ENCODE measurements at regions not wholly inside any gene's neighbourhood (a gene's known extent, or its start where the extent isn't known, plus 50 kb on each side); places are given as distances from the start of the nearest gene placed in this dataset.

DNA sequence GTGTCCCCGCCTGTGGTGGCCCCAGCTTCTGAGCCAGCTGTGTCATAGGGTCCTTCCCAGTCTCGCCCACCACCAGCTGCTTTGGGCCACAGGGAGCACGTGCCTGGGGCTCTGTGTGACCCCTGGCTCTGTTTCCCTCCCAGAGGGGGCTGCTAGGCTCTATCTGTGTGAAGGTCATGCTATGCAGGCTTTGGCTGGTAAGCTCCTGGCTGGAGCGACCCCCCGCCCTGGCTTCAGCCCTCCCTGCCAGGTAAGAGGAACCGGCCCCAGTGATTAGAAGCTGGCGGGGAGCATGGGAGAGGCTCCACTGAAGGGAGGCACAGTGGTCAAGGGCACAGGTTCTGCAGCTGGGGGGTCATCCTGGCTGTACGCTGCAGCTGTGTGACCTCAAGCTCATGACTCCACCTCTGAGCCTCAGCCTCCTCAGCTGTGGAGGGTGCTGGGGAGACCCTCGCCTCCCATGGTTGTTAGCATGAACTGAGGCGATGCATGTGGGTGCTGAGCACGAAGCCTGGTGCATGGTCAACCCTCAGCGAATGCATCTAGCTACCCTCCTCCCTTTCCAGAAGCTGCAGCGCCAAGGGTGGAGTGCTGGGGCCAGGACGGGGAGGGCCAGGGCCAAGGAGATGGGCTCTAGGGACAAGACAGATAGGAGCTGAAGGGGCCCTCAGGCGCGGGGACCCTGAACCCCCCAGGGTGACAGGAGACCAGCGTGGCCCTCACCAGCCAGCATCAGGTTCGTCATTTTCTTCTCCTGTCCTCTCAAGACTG lies 163.8 kb upstream of the MVB12B start:
- no peak for DNase-seq (ENCODE audit: low read depth in 6 of 9, low spot score in 9 of 9)
- H3K4me3 ChIP-seq (ENCODE audit: low read length in 2 of 2) = no peak overlapping the region
- H3K4me1 ChIP-seq (ENCODE audit: control insufficient read depth in 2 of 2, insufficient read depth in 2 of 2, low read length in 2 of 2) = peaks cover 0 to under 1% of the 10 kb centered on the region in 2 donors
- H3K9me3 ChIP-seq (ENCODE audit: control insufficient read depth in 2 of 2, insufficient read depth in 1 of 2, low read length in 1 of 2) = no peaks in the 10 kb centered on the region
- WGBS = 95% methylated on average over 18 of the region's 18 CpGs
- peaks cover 0 to 14% of the 10 kb centered on the region in 2 donors for H3K27me3 ChIP-seq (ENCODE audit: control insufficient read depth in 2 of 2, insufficient read depth in 1 of 2, low read length in 1 of 2)
- no peaks in the 10 kb centered on the region for H3K36me3 ChIP-seq (ENCODE audit: control insufficient read depth in 2 of 2, insufficient read depth in 2 of 2, low read length in 1 of 2)
- H3K27ac ChIP-seq (ENCODE audit: low read depth in 1 of 2, low read length in 1 of 2) = no peak overlapping the region

DNA sequence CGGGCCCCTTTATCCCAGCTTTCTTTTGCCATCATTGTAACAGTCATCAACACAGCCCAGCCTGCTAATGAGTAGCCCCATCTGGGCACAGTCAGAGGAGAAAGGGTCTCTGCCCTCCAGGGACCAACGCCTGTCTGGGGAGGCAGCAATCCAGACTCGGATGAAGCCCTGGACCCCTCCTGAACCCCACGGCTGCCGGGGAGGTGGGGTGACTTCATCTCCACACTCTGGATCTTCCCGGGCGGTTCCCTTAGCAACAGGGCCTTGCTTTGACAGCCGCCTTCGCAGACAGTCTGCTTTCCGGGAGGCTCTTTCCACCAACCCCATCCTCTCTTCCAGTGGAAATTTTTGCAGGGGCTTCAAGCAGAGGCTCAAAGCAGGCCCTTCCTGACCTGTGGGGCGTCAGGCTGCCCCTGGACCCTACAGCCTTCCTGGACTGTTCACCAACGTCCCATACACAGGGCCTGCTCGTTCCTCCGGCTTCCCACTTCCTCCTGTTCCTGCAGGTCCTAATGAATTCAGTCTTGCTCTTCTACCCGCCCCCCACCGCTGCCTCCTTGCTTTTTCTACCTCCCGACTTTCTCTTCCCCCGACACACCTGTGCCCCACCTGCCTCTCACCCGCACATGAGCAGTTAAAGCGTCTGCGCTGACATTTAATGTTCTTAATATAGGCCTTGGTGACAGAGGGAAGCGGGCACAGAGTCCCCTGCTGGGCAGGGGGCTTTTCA lies 161.7 kb upstream of the MVB12B start:
- no peaks in the 10 kb centered on the region for H3K9me3 ChIP-seq (ENCODE audit: control insufficient read depth in 2 of 2, insufficient read depth in 1 of 2, low read length in 1 of 2)
- no peak for DNase-seq (ENCODE audit: low read depth in 6 of 9, low spot score in 9 of 9)
- WGBS = 91% methylated on average over 22 of the region's 22 CpGs

DNA sequence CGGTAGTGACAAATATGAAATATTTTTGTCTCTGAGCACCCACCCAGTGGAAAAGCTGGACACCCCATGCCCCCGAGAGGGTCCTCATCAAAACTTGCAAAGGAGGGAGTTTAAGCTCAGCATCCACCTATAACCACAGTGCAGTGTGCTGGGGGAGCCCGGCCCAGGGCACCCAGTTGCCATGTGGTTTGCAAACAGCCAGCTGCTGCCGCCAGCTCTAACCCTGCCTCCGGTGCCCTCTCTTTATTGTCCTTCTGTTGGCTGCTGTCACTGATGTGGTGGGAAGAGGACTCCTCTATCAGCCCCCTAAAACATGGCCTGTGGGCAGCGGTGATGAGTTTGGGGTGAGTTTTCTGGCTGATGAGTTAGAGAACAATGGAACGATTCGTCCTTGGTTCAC lies 160.9 kb upstream of the MVB12B start:
- Histone ChIP-seq H3K27me3 (ENCODE audit: control insufficient read depth in 2 of 2, insufficient read depth in 1 of 2, low read length in 1 of 2) (peaks cover 0 to 11% of the 10 kb centered on the region in 2 donors), H3K4me1 (ENCODE audit: control insufficient read depth in 2 of 2, insufficient read depth in 2 of 2, low read length in 2 of 2) (no peaks in the 10 kb centered on the region), H3K4me3 (ENCODE audit: low read length in 2 of 2) (no peak overlapping the region), H3K9me3 (ENCODE audit: control insufficient read depth in 2 of 2, insufficient read depth in 1 of 2, low read length in 1 of 2) (no peaks in the 10 kb centered on the region), H3K27ac (ENCODE audit: low read depth in 1 of 2, low read length in 1 of 2) (no peak overlapping the region), H3K36me3 (ENCODE audit: control insufficient read depth in 2 of 2, insufficient read depth in 2 of 2, low read length in 1 of 2) (no peaks in the 10 kb centered on the region)
- no peak for DNase-seq (ENCODE audit: low read depth in 6 of 9, low spot score in 9 of 9)
- 95% methylated on average over 8 of the region's 8 CpGs for WGBS

More for the DNA sequence above, 161.7 kb upstream of the MVB12B start:
- H3K36me3 ChIP-seq (ENCODE audit: control insufficient read depth in 2 of 2, insufficient read depth in 2 of 2, low read length in 1 of 2) = no peaks in the 10 kb centered on the region
- H3K4me1 ChIP-seq (ENCODE audit: control insufficient read depth in 2 of 2, insufficient read depth in 2 of 2, low read length in 2 of 2) = no peaks in the 10 kb centered on the region
- H3K27ac ChIP-seq (ENCODE audit: low read depth in 1 of 2, low read length in 1 of 2) = no peak overlapping the region
- H3K27me3 ChIP-seq (ENCODE audit: control insufficient read depth in 2 of 2, insufficient read depth in 1 of 2, low read length in 1 of 2) = peaks cover 0 to 9% of the 10 kb centered on the region in 2 donors
- H3K4me3 ChIP-seq (ENCODE audit: low read length in 2 of 2) = no peak overlapping the region

DNA sequence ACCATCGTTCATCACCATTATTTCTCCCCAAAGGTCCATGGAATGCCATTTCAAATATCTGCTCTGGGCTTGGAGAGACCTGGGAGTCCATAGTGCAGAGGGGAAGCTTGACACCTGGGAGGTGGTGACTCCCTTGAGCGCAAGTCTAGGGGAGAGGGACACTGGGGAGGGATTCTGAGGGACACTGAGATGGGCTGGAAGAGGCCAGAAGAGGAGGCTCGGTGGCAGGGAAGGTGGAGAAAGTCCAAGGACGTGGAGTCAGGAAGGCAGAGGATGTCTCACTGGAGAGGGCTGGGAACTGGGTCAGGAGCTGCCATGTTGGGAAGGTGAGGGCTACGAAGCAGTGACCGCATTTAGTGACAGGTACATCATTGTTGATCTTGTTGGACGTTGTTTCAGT lies 160.3 kb upstream of the MVB12B start:
- Histone ChIP-seq H3K27ac (ENCODE audit: low read depth in 1 of 2, low read length in 1 of 2) (no peak overlapping the region), H3K9me3 (ENCODE audit: control insufficient read depth in 2 of 2, insufficient read depth in 1 of 2, low read length in 1 of 2) (no peaks in the 10 kb centered on the region), H3K27me3 (ENCODE audit: control insufficient read depth in 2 of 2, insufficient read depth in 1 of 2, low read length in 1 of 2) (peaks cover 0 to 11% of the 10 kb centered on the region in 2 donors), H3K4me3 (ENCODE audit: low read length in 2 of 2) (no peak overlapping the region), H3K4me1 (ENCODE audit: control insufficient read depth in 2 of 2, insufficient read depth in 2 of 2, low read length in 2 of 2) (no peaks in the 10 kb centered on the region), H3K36me3 (ENCODE audit: control insufficient read depth in 2 of 2, insufficient read depth in 2 of 2, low read length in 1 of 2) (no peaks in the 10 kb centered on the region)
- 89% methylated on average over 7 of the region's 7 CpGs for WGBS
- no peak for DNase-seq (ENCODE audit: low read depth in 6 of 9, low spot score in 9 of 9)

DNA sequence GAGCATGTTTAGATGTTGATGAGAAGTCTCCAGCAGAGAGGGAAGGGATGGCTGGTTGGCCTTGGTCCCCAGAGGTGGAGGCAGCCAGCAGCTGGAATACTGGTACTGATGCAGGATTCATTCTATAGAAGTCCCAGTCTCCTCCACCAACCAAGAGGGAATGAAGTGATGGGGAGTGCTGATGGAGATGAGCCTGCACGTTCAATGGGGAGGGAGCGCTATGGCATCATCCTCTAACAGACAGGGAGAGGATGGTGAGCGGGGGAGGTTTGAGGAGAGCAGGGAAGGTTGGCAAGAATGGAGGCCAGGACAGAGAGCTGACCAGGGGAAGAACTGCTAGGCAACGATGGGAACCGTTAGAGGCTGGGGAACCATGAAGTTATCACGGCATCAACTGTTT lies 159.8 kb upstream of the MVB12B start:
- no peaks in the 10 kb centered on the region for H3K9me3 ChIP-seq (ENCODE audit: control insufficient read depth in 2 of 2, insufficient read depth in 1 of 2, low read length in 1 of 2)
- H3K36me3 ChIP-seq (ENCODE audit: control insufficient read depth in 2 of 2, insufficient read depth in 2 of 2, low read length in 1 of 2) = no peaks in the 10 kb centered on the region
- DNase-seq (ENCODE audit: low read depth in 6 of 9, low spot score in 9 of 9) = no peak
- 95% methylated on average over 6 of the region's 6 CpGs for WGBS
- H3K4me3 ChIP-seq (ENCODE audit: low read length in 2 of 2) = no peak overlapping the region
- H3K27ac ChIP-seq (ENCODE audit: low read depth in 1 of 2, low read length in 1 of 2) = no peak overlapping the region
- H3K27me3 ChIP-seq (ENCODE audit: control insufficient read depth in 2 of 2, insufficient read depth in 1 of 2, low read length in 1 of 2) = peaks cover 0 to 11% of the 10 kb centered on the region in 2 donors
- H3K4me1 ChIP-seq (ENCODE audit: control insufficient read depth in 2 of 2, insufficient read depth in 2 of 2, low read length in 2 of 2) = no peaks in the 10 kb centered on the region

DNA sequence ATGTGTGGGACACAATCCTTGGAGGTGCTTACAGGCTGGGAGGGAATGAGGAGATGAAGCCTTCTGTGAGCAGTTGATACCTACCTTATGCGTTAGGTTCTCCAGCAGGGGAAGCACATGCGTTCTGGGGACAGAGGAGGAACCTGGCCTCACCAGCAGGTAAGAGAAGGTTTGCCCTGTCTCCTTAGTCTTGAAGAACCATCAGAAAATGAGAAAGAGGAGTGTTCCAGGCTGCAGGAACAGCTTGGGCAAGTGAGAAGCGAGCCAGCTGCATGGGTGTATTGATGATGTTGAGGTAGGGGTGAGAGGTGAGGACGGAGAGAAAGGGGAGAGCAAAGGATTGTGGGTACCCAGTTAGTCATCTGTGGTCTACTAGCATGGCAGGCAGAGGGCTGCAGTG lies 156.9 kb upstream of the MVB12B start:
- Histone ChIP-seq H3K36me3 (ENCODE audit: control insufficient read depth in 2 of 2, insufficient read depth in 2 of 2, low read length in 1 of 2) (no peaks in the 10 kb centered on the region), H3K9me3 (ENCODE audit: control insufficient read depth in 2 of 2, insufficient read depth in 1 of 2, low read length in 1 of 2) (no peaks in the 10 kb centered on the region), H3K27ac (ENCODE audit: low read depth in 1 of 2, low read length in 1 of 2) (no peak overlapping the region), H3K27me3 (ENCODE audit: control insufficient read depth in 2 of 2, insufficient read depth in 1 of 2, low read length in 1 of 2) (peaks cover 0 to 8% of the 10 kb centered on the region in 2 donors), H3K4me1 (ENCODE audit: control insufficient read depth in 2 of 2, insufficient read depth in 2 of 2, low read length in 2 of 2) (no peaks in the 10 kb centered on the region), H3K4me3 (ENCODE audit: low read length in 2 of 2) (no peak overlapping the region)
- DNase-seq (ENCODE audit: low read depth in 6 of 9, low spot score in 9 of 9) = no peak
- 87% methylated on average over 4 of the region's 4 CpGs for WGBS

DNA sequence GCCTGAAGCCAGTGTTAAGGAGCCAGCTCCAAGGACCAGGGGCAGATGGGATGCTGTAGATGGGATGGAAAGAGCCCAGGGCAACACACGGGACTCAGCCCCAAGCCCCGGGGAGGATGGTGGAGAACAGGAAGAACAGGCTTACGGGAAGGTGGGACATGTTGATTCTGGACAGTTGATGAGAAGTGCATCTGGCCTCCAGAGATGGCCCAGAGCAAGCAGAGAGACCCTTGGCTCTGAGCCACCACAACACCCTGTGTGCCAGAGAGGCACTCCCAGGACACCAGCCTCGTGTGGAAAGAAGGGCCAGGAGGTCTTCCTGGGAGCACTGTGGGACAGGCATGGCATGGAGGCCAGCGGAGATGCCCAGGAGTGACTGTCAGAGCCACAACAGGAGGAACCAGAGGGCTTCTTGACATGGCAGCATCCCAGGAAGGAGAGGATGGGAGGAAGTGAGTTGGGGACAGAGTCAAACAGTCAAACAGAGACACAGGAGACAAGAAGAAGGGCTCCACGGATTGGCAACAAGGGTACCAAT lies 156.3 kb upstream of the MVB12B start:
- Histone ChIP-seq H3K4me3 (ENCODE audit: low read length in 2 of 2) (no peak overlapping the region), H3K27me3 (ENCODE audit: control insufficient read depth in 2 of 2, insufficient read depth in 1 of 2, low read length in 1 of 2) (peaks cover 0 to 8% of the 10 kb centered on the region in 2 donors), H3K9me3 (ENCODE audit: control insufficient read depth in 2 of 2, insufficient read depth in 1 of 2, low read length in 1 of 2) (no peaks in the 10 kb centered on the region), H3K27ac (ENCODE audit: low read depth in 1 of 2, low read length in 1 of 2) (no peak overlapping the region), H3K4me1 (ENCODE audit: control insufficient read depth in 2 of 2, insufficient read depth in 2 of 2, low read length in 2 of 2) (no peaks in the 10 kb centered on the region), H3K36me3 (ENCODE audit: control insufficient read depth in 2 of 2, insufficient read depth in 2 of 2, low read length in 1 of 2) (no peaks in the 10 kb centered on the region)
- no peak for DNase-seq (ENCODE audit: low read depth in 6 of 9, low spot score in 9 of 9)
- WGBS = 92% methylated on average over 6 of the region's 6 CpGs

DNA sequence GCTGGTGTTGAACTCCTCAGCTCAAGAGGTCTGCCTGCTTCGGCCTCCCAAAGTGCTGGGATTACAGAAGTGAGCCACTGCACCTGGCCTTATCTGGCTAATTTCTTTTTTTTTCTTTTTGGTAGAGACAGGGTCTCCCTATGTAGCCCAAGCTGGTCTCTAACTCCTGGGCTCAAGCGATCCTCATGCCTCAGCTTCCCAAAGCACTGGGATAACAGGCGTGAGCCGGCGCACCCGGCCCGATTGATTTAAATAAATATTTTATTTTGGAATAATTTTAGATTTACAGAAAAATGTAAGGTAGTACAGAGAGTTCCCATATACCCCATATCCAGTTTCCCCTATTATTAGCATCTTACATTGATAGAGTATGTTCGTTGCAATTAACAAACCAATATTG lies 155.0 kb upstream of the MVB12B start:
- H3K27me3 ChIP-seq (ENCODE audit: control insufficient read depth in 2 of 2, insufficient read depth in 1 of 2, low read length in 1 of 2) = peaks cover 0 to 5% of the 10 kb centered on the region in 2 donors
- WGBS = 93% methylated on average over 8 of the region's 8 CpGs
- no peaks in the 10 kb centered on the region for H3K4me1 ChIP-seq (ENCODE audit: control insufficient read depth in 2 of 2, insufficient read depth in 2 of 2, low read length in 2 of 2)
- H3K4me3 ChIP-seq (ENCODE audit: low read length in 2 of 2) = no peak overlapping the region
- no peak for DNase-seq (ENCODE audit: low read depth in 6 of 9, low spot score in 9 of 9)
- no peak overlapping the region for H3K27ac ChIP-seq (ENCODE audit: low read depth in 1 of 2, low read length in 1 of 2)
- no peaks in the 10 kb centered on the region for H3K9me3 ChIP-seq (ENCODE audit: control insufficient read depth in 2 of 2, insufficient read depth in 1 of 2, low read length in 1 of 2)
- no peaks in the 10 kb centered on the region for H3K36me3 ChIP-seq (ENCODE audit: control insufficient read depth in 2 of 2, insufficient read depth in 2 of 2, low read length in 1 of 2)

DNA sequence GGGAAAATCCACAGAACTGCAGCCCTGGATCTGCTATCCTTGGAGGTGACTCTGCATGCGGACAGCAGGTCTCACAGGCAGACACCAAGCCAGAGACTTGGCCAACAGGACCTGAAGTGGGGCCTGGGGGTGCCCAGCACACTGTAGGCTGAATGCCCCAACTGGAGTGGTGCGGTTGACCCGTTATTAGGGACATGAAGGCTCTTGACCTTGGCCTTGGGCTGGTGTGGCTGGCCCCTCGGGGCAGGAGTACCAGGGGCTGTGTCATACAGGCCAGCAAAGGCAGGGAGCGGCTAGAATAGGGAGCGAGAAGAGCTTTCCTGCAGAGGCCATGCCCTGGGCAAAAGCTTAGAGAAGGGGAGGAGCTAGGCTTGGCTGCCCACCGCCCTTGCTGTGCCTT lies 153.2 kb upstream of the MVB12B start:
- 88% methylated on average over 7 of the region's 7 CpGs for WGBS
- no peak overlapping the region for H3K4me3 ChIP-seq (ENCODE audit: low read length in 2 of 2)
- no peaks in the 10 kb centered on the region for H3K36me3 ChIP-seq (ENCODE audit: control insufficient read depth in 2 of 2, insufficient read depth in 2 of 2, low read length in 1 of 2)
- H3K4me1 ChIP-seq (ENCODE audit: control insufficient read depth in 2 of 2, insufficient read depth in 2 of 2, low read length in 2 of 2) = no peaks in the 10 kb centered on the region
- DNase-seq (ENCODE audit: low read depth in 6 of 9, low spot score in 9 of 9) = no peak
- no peak overlapping the region for H3K27ac ChIP-seq (ENCODE audit: low read depth in 1 of 2, low read length in 1 of 2)
- no peaks in the 10 kb centered on the region for H3K9me3 ChIP-seq (ENCODE audit: control insufficient read depth in 2 of 2, insufficient read depth in 1 of 2, low read length in 1 of 2)
- peaks cover 0 to 5% of the 10 kb centered on the region in 2 donors for H3K27me3 ChIP-seq (ENCODE audit: control insufficient read depth in 2 of 2, insufficient read depth in 1 of 2, low read length in 1 of 2)
